ENCODE measurements at regions not wholly inside any gene's neighbourhood (a gene's known extent, or its start where the extent isn't known, plus 50 kb on each side); places are given as distances from the start of the nearest gene placed in this dataset.

GRCh38 chr11:115817844-115818468 lies 313.7 kb upstream of the CADM1 start:
- no peaks in the 10 kb centered on the region for H3K36me3 ChIP-seq (ENCODE audit: control insufficient read depth in 2 of 2, insufficient read depth in 2 of 2, low read length in 2 of 2)

GRCh38 chr11:115808351-115808940 lies 304.2 kb upstream of the CADM1 start:
- peaks cover 7 to 13% of the 10 kb centered on the region in 2 donors for H3K9me3 ChIP-seq (ENCODE audit: control insufficient read depth in 2 of 2, low read length in 2 of 2)
- H3K27me3 ChIP-seq (ENCODE audit: control insufficient read depth in 1 of 2, insufficient read depth in 2 of 2, low read length in 2 of 2) = no peaks in the 10 kb centered on the region
- H3K4me3 ChIP-seq (ENCODE audit: low read length in 2 of 2) = no peak overlapping the region
- H3K4me1 ChIP-seq (ENCODE audit: control insufficient read depth, insufficient read depth, low read length) = no peaks in the 10 kb centered on the region
- no peak overlapping the region for H3K9ac ChIP-seq (ENCODE audit: low read length in 2 of 2)
- H3K36me3 ChIP-seq (ENCODE audit: control insufficient read depth in 2 of 2, insufficient read depth in 2 of 2, low read length in 2 of 2) = no peaks in the 10 kb centered on the region
- no peak overlapping the region for H3K27ac ChIP-seq (ENCODE audit: low read length)

More at GRCh38 chr11:115817844-115818468, 313.7 kb upstream of the CADM1 start:
- Histone ChIP-seq H3K4me1 (ENCODE audit: control insufficient read depth, insufficient read depth, low read length) (no peaks in the 10 kb centered on the region), H3K27ac (ENCODE audit: low read length) (no peak overlapping the region), H3K4me3 (ENCODE audit: low read length in 2 of 2) (no peak overlapping the region), H3K27me3 (ENCODE audit: control insufficient read depth in 1 of 2, insufficient read depth in 2 of 2, low read length in 2 of 2) (no peaks in the 10 kb centered on the region), H3K9ac (ENCODE audit: low read length in 2 of 2) (no peak overlapping the region), H3K9me3 (ENCODE audit: control insufficient read depth in 2 of 2, low read length in 2 of 2) (peaks cover 4% of the 10 kb centered on the region in 2 donors)

- Histone ChIP-seq H3K9me3 (ENCODE audit: control insufficient read depth in 2 of 2, low read length in 2 of 2) (peaks cover 7 to 13% of the 10 kb centered on the region in 2 donors), H3K9ac (ENCODE audit: low read length in 2 of 2) (no peak overlapping the region), H3K4me1 (ENCODE audit: control insufficient read depth, insufficient read depth, low read length) (no peaks in the 10 kb centered on the region), H3K27ac (ENCODE audit: low read length) (no peak overlapping the region), H3K27me3 (ENCODE audit: control insufficient read depth in 1 of 2, insufficient read depth in 2 of 2, low read length in 2 of 2) (no peaks in the 10 kb centered on the region), H3K4me3 (ENCODE audit: low read length in 2 of 2) (no peak overlapping the region), H3K36me3 (ENCODE audit: control insufficient read depth in 2 of 2, insufficient read depth in 2 of 2, low read length in 2 of 2) (no peaks in the 10 kb centered on the region)
Measured at GRCh38 chr11:115806056-115806455, 301.8 kb upstream of the CADM1 start.

GRCh38 chr11:115803073-115803740 lies 299.0 kb upstream of the CADM1 start:
- H3K27ac ChIP-seq (ENCODE audit: low read length) = no peak overlapping the region
- no peak overlapping the region for H3K9ac ChIP-seq (ENCODE audit: low read length in 2 of 2)
- no peaks in the 10 kb centered on the region for H3K36me3 ChIP-seq (ENCODE audit: control insufficient read depth in 2 of 2, insufficient read depth in 2 of 2, low read length in 2 of 2)
- peaks cover 7 to 8% of the 10 kb centered on the region in 2 donors for H3K9me3 ChIP-seq (ENCODE audit: control insufficient read depth in 2 of 2, low read length in 2 of 2)
- no peaks in the 10 kb centered on the region for H3K27me3 ChIP-seq (ENCODE audit: control insufficient read depth in 1 of 2, insufficient read depth in 2 of 2, low read length in 2 of 2)
- H3K4me1 ChIP-seq (ENCODE audit: control insufficient read depth, insufficient read depth, low read length) = no peaks in the 10 kb centered on the region
- no peak overlapping the region for H3K4me3 ChIP-seq (ENCODE audit: low read length in 2 of 2)

GRCh38 chr11:115802641-115803040 lies 298.4 kb upstream of the CADM1 start:
- H3K4me3 ChIP-seq (ENCODE audit: low read length in 2 of 2) = no peak overlapping the region
- no peaks in the 10 kb centered on the region for H3K27me3 ChIP-seq (ENCODE audit: control insufficient read depth in 1 of 2, insufficient read depth in 2 of 2, low read length in 2 of 2)
- peaks cover 4 to 7% of the 10 kb centered on the region in 2 donors for H3K9me3 ChIP-seq (ENCODE audit: control insufficient read depth in 2 of 2, low read length in 2 of 2)
- H3K4me1 ChIP-seq (ENCODE audit: control insufficient read depth, insufficient read depth, low read length) = no peaks in the 10 kb centered on the region
- no peak overlapping the region for H3K9ac ChIP-seq (ENCODE audit: low read length in 2 of 2)
- no peak overlapping the region for H3K27ac ChIP-seq (ENCODE audit: low read length)
- H3K36me3 ChIP-seq (ENCODE audit: control insufficient read depth in 2 of 2, insufficient read depth in 2 of 2, low read length in 2 of 2) = no peaks in the 10 kb centered on the region

- Histone ChIP-seq H3K4me1 (ENCODE audit: control insufficient read depth, insufficient read depth, low read length) (no peaks in the 10 kb centered on the region), H3K9me3 (ENCODE audit: control insufficient read depth in 2 of 2, low read length in 2 of 2) (peaks cover 3 to 7% of the 10 kb centered on the region in 2 donors), H3K4me3 (ENCODE audit: low read length in 2 of 2) (no peak overlapping the region)
Measured at GRCh38 chr11:115792903-115793302, 288.7 kb upstream of the CADM1 start.

GRCh38 chr11:115787302-115787701 lies 283.1 kb upstream of the CADM1 start:
- H3K9ac ChIP-seq (ENCODE audit: low read length in 2 of 2) = no peak overlapping the region
- peaks cover 3 to 9% of the 10 kb centered on the region in 2 donors for H3K9me3 ChIP-seq (ENCODE audit: control insufficient read depth in 2 of 2, low read length in 2 of 2)
- H3K4me1 ChIP-seq (ENCODE audit: control insufficient read depth, insufficient read depth, low read length) = no peaks in the 10 kb centered on the region
- H3K36me3 ChIP-seq (ENCODE audit: control insufficient read depth in 2 of 2, insufficient read depth in 2 of 2, low read length in 2 of 2) = no peaks in the 10 kb centered on the region
- no peak overlapping the region for H3K4me3 ChIP-seq (ENCODE audit: low read length in 2 of 2)
- H3K27me3 ChIP-seq (ENCODE audit: control insufficient read depth in 1 of 2, insufficient read depth in 2 of 2, low read length in 2 of 2) = peaks cover 0 to 2% of the 10 kb centered on the region in 2 donors
- no peak overlapping the region for H3K27ac ChIP-seq (ENCODE audit: low read length)

More at GRCh38 chr11:115792903-115793302, 288.7 kb upstream of the CADM1 start:
- Histone ChIP-seq H3K27me3 (ENCODE audit: control insufficient read depth in 1 of 2, insufficient read depth in 2 of 2, low read length in 2 of 2) (no peaks in the 10 kb centered on the region), H3K27ac (ENCODE audit: low read length) (no peak overlapping the region), H3K9ac (ENCODE audit: low read length in 2 of 2) (no peak overlapping the region), H3K36me3 (ENCODE audit: control insufficient read depth in 2 of 2, insufficient read depth in 2 of 2, low read length in 2 of 2) (no peaks in the 10 kb centered on the region)

- no peaks in the 10 kb centered on the region for H3K36me3 ChIP-seq (ENCODE audit: control insufficient read depth in 2 of 2, insufficient read depth in 2 of 2, low read length in 2 of 2)
- H3K27ac ChIP-seq (ENCODE audit: low read length) = no peak overlapping the region
- no peak overlapping the region for H3K4me3 ChIP-seq (ENCODE audit: low read length in 2 of 2)
- H3K27me3 ChIP-seq (ENCODE audit: control insufficient read depth in 1 of 2, insufficient read depth in 2 of 2, low read length in 2 of 2) = peaks cover 0 to 2% of the 10 kb centered on the region in 2 donors
- H3K4me1 ChIP-seq (ENCODE audit: control insufficient read depth, insufficient read depth, low read length) = no peaks in the 10 kb centered on the region
- H3K9me3 ChIP-seq (ENCODE audit: control insufficient read depth in 2 of 2, low read length in 2 of 2) = peaks cover 3 to 13% of the 10 kb centered on the region in 2 donors
- no peak overlapping the region for H3K9ac ChIP-seq (ENCODE audit: low read length in 2 of 2)
Measured at GRCh38 chr11:115784796-115785521, 280.7 kb upstream of the CADM1 start.

- Histone ChIP-seq H3K4me3 (ENCODE audit: low read length in 2 of 2) (no peak overlapping the region), H3K27ac (ENCODE audit: low read length) (no peak overlapping the region), H3K4me1 (ENCODE audit: control insufficient read depth, insufficient read depth, low read length) (no peaks in the 10 kb centered on the region), H3K27me3 (ENCODE audit: control insufficient read depth in 1 of 2, insufficient read depth in 2 of 2, low read length in 2 of 2) (no peaks in the 10 kb centered on the region), H3K9me3 (ENCODE audit: control insufficient read depth in 2 of 2, low read length in 2 of 2) (peaks cover 0 to 6% of the 10 kb centered on the region in 2 donors), H3K9ac (ENCODE audit: low read length in 2 of 2) (no peak overlapping the region), H3K36me3 (ENCODE audit: control insufficient read depth in 2 of 2, insufficient read depth in 2 of 2, low read length in 2 of 2) (no peaks in the 10 kb centered on the region)
Measured at GRCh38 chr11:115780646-115781362, 276.6 kb upstream of the CADM1 start.

- Histone ChIP-seq H3K9me3 (ENCODE audit: control insufficient read depth in 2 of 2, low read length in 2 of 2) (peaks cover 0 to 6% of the 10 kb centered on the region in 2 donors), H3K27me3 (ENCODE audit: control insufficient read depth in 1 of 2, insufficient read depth in 2 of 2, low read length in 2 of 2) (no peaks in the 10 kb centered on the region), H3K27ac (ENCODE audit: low read length) (no peak overlapping the region), H3K4me3 (ENCODE audit: low read length in 2 of 2) (no peak overlapping the region), H3K9ac (ENCODE audit: low read length in 2 of 2) (no peak overlapping the region), H3K4me1 (ENCODE audit: control insufficient read depth, insufficient read depth, low read length) (no peaks in the 10 kb centered on the region), H3K36me3 (ENCODE audit: control insufficient read depth in 2 of 2, insufficient read depth in 2 of 2, low read length in 2 of 2) (no peaks in the 10 kb centered on the region)
Measured at GRCh38 chr11:115778928-115779650, 274.9 kb upstream of the CADM1 start.

Measured in stomach smooth muscle (tissue), 2 donors.